ENCODE measurements at regions not wholly inside any gene's neighbourhood (a gene's known extent, or its start where the extent isn't known, plus 50 kb on each side); places are given as distances from the start of the nearest gene placed in this dataset.
A peak's percentile ranks its signal among the peaks of the same experiment; 100 is the strongest.

GRCh38 chr12:66920205-66920604, 241.3 kb upstream of the GRIP1 start:
- Histone ChIP-seq H3K27me3 (ENCODE audit: control insufficient read depth in 1 of 2, insufficient read depth in 2 of 2, low read length in 2 of 2) (no peaks in the 10 kb centered on the region), H3K4me3 (ENCODE audit: low read length) (no peak overlapping the region), H3K36me3 (ENCODE audit: insufficient read depth, low read length) (no peaks in the 10 kb centered on the region), H3K4me1 (ENCODE audit: insufficient read depth, low read length) (no peaks in the 10 kb centered on the region), H3K27ac (ENCODE audit: low read depth in 1 of 2, low read length in 2 of 2) (no peak overlapping the region), H3K9me3 (ENCODE audit: control insufficient read depth in 1 of 2, insufficient read depth in 1 of 2, low read length in 2 of 2) (no peaks in the 10 kb centered on the region)
- Mint-ChIP-seq H3K27me3 (no peaks in the 10 kb centered on the region), H3K27ac (no peak overlapping the region), H3K36me3 (ENCODE audit: low read depth) (no peaks in the 10 kb centered on the region), H3K4me3 (no peak overlapping the region), H3K4me1 (ENCODE audit: low read depth) (peaks cover 20% of the 10 kb centered on the region), H3K9me3 (peaks cover 2% of the 10 kb centered on the region)
- DNase-seq (no peak), ATAC-seq (ENCODE audit: poor library complexity) (no peak)
- intact Hi-C loops (cut with DNase I, micrococcal nuclease) = no loop called here
- ChIA-PET POLR2A (interaction anchor here (0.6 kb wide), 1 partner anchor 57 kb away, joined by 3 read pairs; no protein-coding TSS in a partner anchor), CTCF (no interaction called here)
- no peak for TF ChIP-seq CTCF (IDR thresholded peaks at IDR 0.05)

DNA sequence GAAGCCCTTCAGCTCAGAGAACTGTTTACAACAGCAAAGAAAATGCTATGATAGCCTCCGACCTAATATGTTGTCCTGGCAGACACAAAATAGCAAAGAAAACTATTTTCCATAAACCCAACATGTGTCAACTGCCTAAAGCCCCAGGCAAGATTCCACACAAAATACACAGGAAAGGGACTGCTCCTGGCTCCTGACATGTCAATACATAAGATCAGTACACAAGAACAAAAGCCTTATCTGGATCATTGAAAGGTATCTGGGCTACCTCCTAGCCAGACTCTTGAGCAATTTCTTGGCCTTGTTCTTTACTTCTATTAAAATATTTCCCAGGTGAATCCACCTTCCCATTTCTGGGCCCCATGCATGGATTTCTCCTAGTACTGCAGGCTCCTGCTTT, 242.3 kb upstream of the GRIP1 start:
- intact Hi-C loops (cut with DNase I, micrococcal nuclease) = no loop called here
- no peak overlapping the region for H3K4me3 ChIP-seq (ENCODE audit: low read length)
- no peaks in the 10 kb centered on the region for H3K36me3 Mint-ChIP-seq (ENCODE audit: low read depth)
- H3K4me3 Mint-ChIP-seq = no peak overlapping the region
- peaks cover 2% of the 10 kb centered on the region for H3K9me3 Mint-ChIP-seq
- H3K36me3 ChIP-seq (ENCODE audit: insufficient read depth, low read length) = no peaks in the 10 kb centered on the region
- DNase-seq (no peak), ATAC-seq (ENCODE audit: poor library complexity) (no peak)
- H3K9me3 ChIP-seq (ENCODE audit: control insufficient read depth in 1 of 2, insufficient read depth in 1 of 2, low read length in 2 of 2) = no peaks in the 10 kb centered on the region
- no peak for TF ChIP-seq CTCF (IDR thresholded peaks at IDR 0.05)
- no peaks in the 10 kb centered on the region for H3K27me3 ChIP-seq (ENCODE audit: control insufficient read depth in 1 of 2, insufficient read depth in 2 of 2, low read length in 2 of 2)
- H3K27me3 Mint-ChIP-seq = no peaks in the 10 kb centered on the region
- H3K4me1 ChIP-seq (ENCODE audit: insufficient read depth, low read length) = no peaks in the 10 kb centered on the region
- ChIA-PET POLR2A (no interaction called here), CTCF (no interaction called here)
- no peak overlapping the region for H3K27ac ChIP-seq (ENCODE audit: low read depth in 1 of 2, low read length in 2 of 2)
- peaks cover 15% of the 10 kb centered on the region for H3K4me1 Mint-ChIP-seq (ENCODE audit: low read depth)
- H3K27ac Mint-ChIP-seq = no peak overlapping the region

- intact Hi-C loops (cut with DNase I, micrococcal nuclease) = no loop called here
- no peaks in the 10 kb centered on the region for H3K36me3 ChIP-seq (ENCODE audit: insufficient read depth, low read length)
- H3K4me1 ChIP-seq (ENCODE audit: insufficient read depth, low read length) = no peaks in the 10 kb centered on the region
- ChIA-PET POLR2A (no interaction called here), CTCF (no interaction called here)
- H3K27ac ChIP-seq (ENCODE audit: low read depth in 1 of 2, low read length in 2 of 2) = no peak overlapping the region
- H3K36me3 Mint-ChIP-seq (ENCODE audit: low read depth) = no peaks in the 10 kb centered on the region
- H3K27me3 Mint-ChIP-seq = no peaks in the 10 kb centered on the region
- DNase-seq (peak in 1 of 14 experiments; percentile 16), ATAC-seq (ENCODE audit: poor library complexity) (no peak)
- H3K27me3 ChIP-seq (ENCODE audit: control insufficient read depth in 1 of 2, insufficient read depth in 2 of 2, low read length in 2 of 2) = no peaks in the 10 kb centered on the region
- H3K9me3 ChIP-seq (ENCODE audit: control insufficient read depth in 1 of 2, insufficient read depth in 1 of 2, low read length in 2 of 2) = no peaks in the 10 kb centered on the region
- H3K4me3 Mint-ChIP-seq = no peak overlapping the region
- peaks cover 24% of the 10 kb centered on the region for H3K4me1 Mint-ChIP-seq (ENCODE audit: low read depth)
- no peak for TF ChIP-seq CTCF (IDR thresholded peaks at IDR 0.05)
- H3K4me3 ChIP-seq (ENCODE audit: low read length) = no peak overlapping the region
- no peak overlapping the region for H3K27ac Mint-ChIP-seq
- H3K9me3 Mint-ChIP-seq = peaks cover 2% of the 10 kb centered on the region
These were observed 246.2 kb upstream of the GRIP1 start for GRCh38 chr12:66925083-66925482.
